H1 (cell line): ENCODE measurements at regions not wholly inside any gene's neighbourhood (a gene's known extent, or its start where the extent isn't known, plus 50 kb on each side); places are given as distances from the start of the nearest gene placed in this dataset.

Experiments used
- CTCF ChIA-PET: fragments of 300-600 bp; sonication (Branson Sonifier 250); formaldehyde crosslinking; loops from one replicate; lab custom pipeline; 2021; ENCODE audit not compliant: partially characterized antibody; lab: Charles Lee
- POLR2A ChIA-PET: fragments of 300-600 bp; sonication (Branson Sonifier 250); formaldehyde crosslinking; loops from one replicate; lab custom pipeline; 2021; ENCODE audit warnings: inconsistent platforms; ENCODE audit not compliant: partially characterized antibody; lab: Charles Lee
- DNase-seq, 2 experiments: peaks; one replicate each; pipeline versions ENCODE4 v3.0.0 to v3.0.0-alpha.2; 2010 to 2022; ENCODE audit warnings: low spot score in 2 of 2, low read depth in 1 of 2, mixed read lengths in 1 of 2
- FAIRE-seq: peaks from 2 replicates; lab custom pipeline; 2011; peaks lifted over from hg19 to GRCh38; lab: Jason Lieb, UNC
- H2AFZ ChIP-seq: 2 replicates; pipeline ENCODE4 v1.8.1; 2012; ENCODE audit warnings: low read length, inconsistent platforms
- H2AK5ac ChIP-seq: 2 replicates; pipeline ENCODE4 v1.6.1; 2013; ENCODE audit warnings: low read depth, low read length
- H2BK120ac ChIP-seq: replicated peaks from 2 replicates; pipeline ENCODE3; 2013; ENCODE audit warnings: low read depth, low read length, inconsistent platforms
- H2BK12ac ChIP-seq: 2 replicates; pipeline ENCODE4 v1.6.1; 2013; ENCODE audit warnings: low read depth, low read length
- H2BK15ac ChIP-seq: 2 replicates; pipeline ENCODE4 v1.6.1; 2013; ENCODE audit warnings: low read length
- H2BK20ac ChIP-seq: 2 replicates; pipeline ENCODE4 v1.6.1; 2013; ENCODE audit warnings: low read length
- H2BK5ac ChIP-seq: 2 replicates; pipeline ENCODE4 v1.6.1; 2013; ENCODE audit warnings: low read depth, low read length
- H3K14ac ChIP-seq: 2 replicates; pipeline ENCODE4 v1.6.1; 2013; ENCODE audit warnings: inconsistent platforms; ENCODE audit not compliant: insufficient read length
- H3K18ac ChIP-seq: 2 replicates; pipeline ENCODE4 v1.6.1; 2013; ENCODE audit warnings: low read length; ENCODE audit errors: extremely low read depth
- H3K23ac ChIP-seq: 2 replicates; pipeline ENCODE4 v1.6.1; 2013; ENCODE audit warnings: inconsistent platforms; ENCODE audit not compliant: insufficient read length
- H3K23me2 ChIP-seq: 2 replicates; pipeline ENCODE4 v1.6.1; 2013; ENCODE audit warnings: low read depth, low read length
- H3K27ac ChIP-seq: 2 replicates; pipeline ENCODE4 v1.6.1; 2011; ENCODE audit warnings: low read depth, low read length, inconsistent platforms
- H3K27me3 ChIP-seq, 4 experiments: replicated peaks in 1 of 4; 1 replicate in 1 of 4; 2 replicates in 3 of 4; pipeline versions ENCODE4 v1.6.1 to v1.8.1; 2011 to 2013; ENCODE audit warnings: low read length in 3 of 4, mild to moderate bottlenecking in 3 of 4, inconsistent platforms in 2 of 4, mixed read lengths in 2 of 4, moderate library complexity in 1 of 4; ENCODE audit not compliant: control insufficient read depth in 3 of 4, insufficient read depth in 3 of 4; ENCODE audit errors: extremely low read depth in 1 of 4
- H3K36me3 ChIP-seq, 4 experiments: 2 replicates each; pipeline versions ENCODE4 v1.6.1 to v1.8.1; 2011 to 2013; ENCODE audit warnings: mild to moderate bottlenecking in 4 of 4, low read length in 3 of 4, moderate library complexity in 2 of 4, control low read depth in 1 of 4, inconsistent platforms in 1 of 4; ENCODE audit not compliant: insufficient read depth in 4 of 4, control insufficient read depth in 2 of 4
- H3K4ac ChIP-seq: replicated peaks from 2 replicates; pipeline ENCODE3; 2013; ENCODE audit warnings: low read length, low read depth, mixed read lengths, inconsistent platforms; ENCODE audit not compliant: insufficient read length
- H3K4me1 ChIP-seq, 4 experiments: replicated peaks in 1 of 4; 1 replicate in 1 of 4; 2 replicates in 3 of 4; pipeline versions ENCODE4 v1.6.1 to v1.8.1; 2011 to 2013; ENCODE audit warnings: low read length in 3 of 4, inconsistent platforms in 2 of 4, mixed read lengths in 1 of 4; ENCODE audit not compliant: insufficient read depth in 4 of 4, control insufficient read depth in 3 of 4
- H3K4me2 ChIP-seq, 2 experiments: 2 replicates each; pipeline versions ENCODE4 v1.6.1 to v1.8.1; 2011 to 2013; ENCODE audit warnings: low read depth in 2 of 2, low read length in 2 of 2, control low read depth in 1 of 2, inconsistent platforms in 1 of 2, mild to moderate bottlenecking in 1 of 2; ENCODE audit not compliant: insufficient read depth in 1 of 2
- H3K4me3 ChIP-seq, 4 experiments: fragments of 200-600, 300-600 bp in 1 of 4; sonication (generic), shearing (Covaris generic), sonication (Bioruptor Twin) in 1 of 4; 2 replicates each; pipeline versions ENCODE4 v1.5.1 to v1.8.1; 2011 to 2016; ENCODE audit warnings: low read length in 4 of 4, low read depth in 3 of 4, control low read depth in 2 of 4, inconsistent platforms in 2 of 4, mild to moderate bottlenecking in 2 of 4, mixed read lengths in 1 of 4, moderate library complexity in 1 of 4; ENCODE audit not compliant: insufficient read depth in 2 of 4; ENCODE audit errors: extremely low read depth in 1 of 4
- H3K56ac ChIP-seq: replicated peaks from 2 replicates; pipeline ENCODE3; 2013; ENCODE audit warnings: low read depth, mild to moderate bottlenecking, mixed read lengths, low read length, inconsistent platforms; ENCODE audit not compliant: insufficient read length
- H3K79me1 ChIP-seq: 2 replicates; pipeline ENCODE4 v1.6.1; 2013; ENCODE audit warnings: low read depth, low read length, control low read depth
- H3K79me2 ChIP-seq, 2 experiments: 2 replicates each; pipeline versions ENCODE4 v1.6.1 to v1.8.1; 2012 to 2013; ENCODE audit warnings: low read length in 2 of 2, mild to moderate bottlenecking in 2 of 2, inconsistent platforms in 1 of 2; ENCODE audit not compliant: insufficient read depth in 2 of 2, control insufficient read depth in 1 of 2
- H3K9ac ChIP-seq, 4 experiments: replicated peaks in 1 of 4; 1 replicate in 1 of 4; 2 replicates in 3 of 4; pipeline versions ENCODE4 v1.6.1 to v1.8.1; 2011 to 2013; ENCODE audit warnings: low read depth in 3 of 4, low read length in 3 of 4, control low read depth in 2 of 4, mild to moderate bottlenecking in 2 of 4, moderate library complexity in 2 of 4, inconsistent platforms in 1 of 4; ENCODE audit errors: extremely low read depth in 1 of 4
- H3K9me3 ChIP-seq, 2 experiments: 2 replicates each; pipeline versions ENCODE4 v1.6.1 to v1.8.1; 2012 to 2013; ENCODE audit warnings: mild to moderate bottlenecking in 2 of 2, moderate library complexity in 2 of 2, control low read depth in 1 of 2, inconsistent platforms in 1 of 2, low read depth in 1 of 2, low read length in 1 of 2, mixed read lengths in 1 of 2; ENCODE audit not compliant: insufficient read depth in 2 of 2
- H4K20me1 ChIP-seq, 2 experiments: replicated peaks in 1 of 2; 2 replicates each; pipeline versions ENCODE3 to v1.8.1; 2011 to 2013; ENCODE audit warnings: inconsistent platforms in 2 of 2, low read length in 2 of 2, mild to moderate bottlenecking in 1 of 2; ENCODE audit not compliant: insufficient read depth in 2 of 2, control insufficient read depth in 1 of 2
- H4K5ac ChIP-seq: 2 replicates; pipeline ENCODE4 v1.6.1; 2013; ENCODE audit warnings: low read length, low read depth, mixed read lengths, inconsistent platforms; ENCODE audit not compliant: insufficient read length
- H4K8ac ChIP-seq: 2 replicates; pipeline ENCODE4 v1.8.0; 2013; ENCODE audit warnings: mild to moderate bottlenecking, moderate library complexity, low read length, inconsistent platforms; ENCODE audit not compliant: insufficient read depth; ENCODE audit errors: extremely low read depth
- H4K91ac ChIP-seq: replicated peaks from 2 replicates; pipeline ENCODE3; 2013; ENCODE audit warnings: low read length, mixed read lengths, inconsistent platforms; ENCODE audit not compliant: insufficient read length
- CREB1 ChIP-seq: IDR thresholded peaks from 2 replicates; pipeline ENCODE4 v1.6.1; 2012; ENCODE audit warnings: inconsistent platforms
- GTF2F1 ChIP-seq: IDR thresholded peaks from 2 replicates; pipeline ENCODE4 v1.6.1; 2012; ENCODE audit warnings: low read depth, low read length, improper control_type of control experiment, borderline replicate concordance
- RNF2 ChIP-seq: fragments of 200-900, 300-1000 bp; sonication (generic); IDR thresholded peaks from 2 replicates; pipeline ENCODE4 v1.7.1; 2016; ENCODE audit warnings: borderline replicate concordance, low read depth, mild to moderate bottlenecking, antibody characterized with exemption, low read length; ENCODE audit not compliant: poor library complexity, severe bottlenecking; ENCODE audit errors: missing control alignments
- SIRT6 ChIP-seq: IDR thresholded peaks from one replicate; pipeline ENCODE4 v1.7.1; 2012; ENCODE audit warnings: low read length, inconsistent platforms
- SRF ChIP-seq: IDR thresholded peaks from 2 replicates; pipeline ENCODE4 v1.6.1; 2011; ENCODE audit warnings: mild to moderate bottlenecking, low read depth, low read length, moderate library complexity
- USF2 ChIP-seq: IDR thresholded peaks from 2 replicates; pipeline ENCODE4 v1.6.1; 2011; ENCODE audit warnings: low read length, improper control_type of control experiment
- WGBS, 2 experiments: shearing (Covaris generic) in 1 of 2; methylation state at CpG; one replicate each; pipeline versions ENCODE4 v1.1.6 to v1.1.7; 2013 to 2015; ENCODE audit warnings: low lambda C conversion rate in 2 of 2, mixed read lengths in 2 of 2, inconsistent platforms in 1 of 2, low coverage in 1 of 2, missing lambda C conversion rate in 1 of 2; ENCODE audit not compliant: insufficient replicate concordance in 2 of 2, insufficient coverage in 1 of 2, insufficient read length in 1 of 2; ENCODE audit errors: extremely low coverage in 1 of 2, missing lambda C conversion rate in 1 of 2; 5-methylcytosine and 5-hydroxymethylcytosine counted together

- Histone ChIP-seq H4K20me1 (no peaks in the 10 kb centered on the region), H2BK15ac (no peak overlapping the region), H3K23ac (no peak overlapping the region), H3K56ac (no peak overlapping the region), H3K79me1 (no peaks in the 10 kb centered on the region), H3K27ac (no peak overlapping the region), H2BK20ac (no peak overlapping the region), H2BK12ac (no peak overlapping the region), H3K27me3 (no peaks in the 10 kb centered on the region), H3K79me2 (no peaks in the 10 kb centered on the region), H2AK5ac (no peak overlapping the region), H3K4me1 (no peaks in the 10 kb centered on the region), H4K8ac (no peak overlapping the region), H2BK120ac (no peak overlapping the region), H3K23me2 (no peaks in the 10 kb centered on the region), H2AFZ (no peak overlapping the region), H2BK5ac (no peak overlapping the region), H3K36me3 (no peaks in the 10 kb centered on the region), H3K4me3 (no peak overlapping the region), H4K91ac (no peak overlapping the region), H3K14ac (no peak overlapping the region), H3K4ac (no peak overlapping the region), H4K5ac (no peak overlapping the region), H3K9ac (no peak overlapping the region), H3K9me3 (no peaks in the 10 kb centered on the region), H3K18ac (no peak overlapping the region), H3K4me2 (no peak overlapping the region)
- FAIRE-seq (no peak), DNase-seq (no peak)
- ChIA-PET POLR2A (interaction anchor here (1.6 kb wide), 1 partner anchor 12 kb away, joined by 3 read pairs; no protein-coding TSS in a partner anchor), CTCF (interaction anchor here (1.0 to 1.6 kb wide), 3 partner anchors 20 to 159 kb away, joined by 3 to 4 read pairs (median 4); no protein-coding TSS in a partner anchor)
- 88% methylated on average over 9 of the region's 9 CpGs; no CpG with 5 or more reads in 1 of the 2 experiments for WGBS, 2 experiments
- TF ChIP-seq GTF2F1, result no peak
- TF ChIP-seq SIRT6, result no peak
- TF ChIP-seq USF2, result no peak
- no peak for TF ChIP-seq SRF
- TF ChIP-seq RNF2, result no peak
- no peak for TF ChIP-seq CREB1
Observed at GRCh38 chr7:26038201-26038990, 113.6 kb upstream of the NFE2L3 start.
